NB4 (cell line): ENCODE measurements at regions not wholly inside any gene's neighbourhood (a gene's known extent, or its start where the extent isn't known, plus 50 kb on each side); places are given as distances from the start of the nearest gene placed in this dataset.

Experiments
- MYC ChIP-seq: IDR thresholded peaks from 2 replicates; pipeline ENCODE4 v1.6.1; 2011; ENCODE audit warnings: low read depth, low read length
- POLR2A ChIP-seq: IDR thresholded peaks from 2 replicates; pipeline ENCODE4 v1.6.1; 2011; ENCODE audit warnings: mild to moderate bottlenecking; ENCODE audit not compliant: insufficient read length; ENCODE audit errors: extremely low read depth
- TF ChIP-seq, protein P1 (sequence below): IDR thresholded peaks from one replicate; pipeline ENCODE4 v1.5.1; 2012; ENCODE audit warnings: low read depth, low read length
- TF ChIP-seq, protein P2 (sequence below): IDR thresholded peaks from 2 replicates; pipeline ENCODE4 v1.6.1; 2011; ENCODE audit warnings: low read depth, low read length

DNA sequence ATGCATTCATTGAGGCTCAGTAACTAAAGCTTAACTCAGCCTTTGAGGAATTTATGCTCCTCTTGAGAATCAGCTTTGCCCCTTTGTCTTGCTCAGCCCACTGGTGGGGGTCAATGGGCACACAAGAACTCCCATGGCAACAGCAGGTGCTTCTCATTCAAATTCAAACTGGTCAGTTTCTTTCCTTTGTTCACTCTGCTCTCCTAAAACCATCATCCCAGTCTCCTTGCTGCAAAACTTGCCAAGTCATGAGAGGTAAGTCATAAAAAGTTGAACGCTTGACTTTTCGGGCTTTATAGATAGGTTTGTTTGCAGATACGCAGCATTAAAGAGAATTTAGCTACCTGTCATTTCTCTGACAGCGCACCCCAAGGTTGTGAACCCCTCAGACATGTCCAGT, 146.8 kb downstream of the TFAP2A start:
- TF ChIP-seq POLR2A (no peak), MYC (no peak)
- TF ChIP-seq, protein P1, sequence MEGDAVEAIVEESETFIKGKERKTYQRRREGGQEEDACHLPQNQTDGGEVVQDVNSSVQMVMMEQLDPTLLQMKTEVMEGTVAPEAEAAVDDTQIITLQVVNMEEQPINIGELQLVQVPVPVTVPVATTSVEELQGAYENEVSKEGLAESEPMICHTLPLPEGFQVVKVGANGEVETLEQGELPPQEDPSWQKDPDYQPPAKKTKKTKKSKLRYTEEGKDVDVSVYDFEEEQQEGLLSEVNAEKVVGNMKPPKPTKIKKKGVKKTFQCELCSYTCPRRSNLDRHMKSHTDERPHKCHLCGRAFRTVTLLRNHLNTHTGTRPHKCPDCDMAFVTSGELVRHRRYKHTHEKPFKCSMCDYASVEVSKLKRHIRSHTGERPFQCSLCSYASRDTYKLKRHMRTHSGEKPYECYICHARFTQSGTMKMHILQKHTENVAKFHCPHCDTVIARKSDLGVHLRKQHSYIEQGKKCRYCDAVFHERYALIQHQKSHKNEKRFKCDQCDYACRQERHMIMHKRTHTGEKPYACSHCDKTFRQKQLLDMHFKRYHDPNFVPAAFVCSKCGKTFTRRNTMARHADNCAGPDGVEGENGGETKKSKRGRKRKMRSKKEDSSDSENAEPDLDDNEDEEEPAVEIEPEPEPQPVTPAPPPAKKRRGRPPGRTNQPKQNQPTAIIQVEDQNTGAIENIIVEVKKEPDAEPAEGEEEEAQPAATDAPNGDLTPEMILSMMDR = no peak
- TF ChIP-seq, protein P2, sequence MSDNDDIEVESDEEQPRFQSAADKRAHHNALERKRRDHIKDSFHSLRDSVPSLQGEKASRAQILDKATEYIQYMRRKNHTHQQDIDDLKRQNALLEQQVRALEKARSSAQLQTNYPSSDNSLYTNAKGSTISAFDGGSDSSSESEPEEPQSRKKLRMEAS = no peak
